ENCODE measurements at regions not wholly inside any gene's neighbourhood (a gene's known extent, or its start where the extent isn't known, plus 50 kb on each side); places are given as distances from the start of the nearest gene placed in this dataset.

- DNase-seq = no peak
- H2AFZ ChIP-seq (ENCODE audit: low read length) = no peak overlapping the region
- no peaks in the 10 kb centered on the region for H3K9me2 ChIP-seq (replicated peaks; ENCODE audit: insufficient read depth, low read length)
- H3F3A ChIP-seq (ENCODE audit: insufficient read depth, low read length) = no peaks in the 10 kb centered on the region
- H3K27me3 ChIP-seq (replicated peaks; ENCODE audit: insufficient read depth, low read length) = no peaks in the 10 kb centered on the region
- TF ChIP-seq EZH2phosphoT487 (IDR thresholded peaks at IDR 0.05; ENCODE audit: low read length) (no peak), CTCF (IDR thresholded peaks at IDR 0.05; ENCODE audit: low read length) (no peak), EZH2 (optimal IDR thresholded peaks at IDR 0.05; ENCODE audit: low read depth, low read length) (no peak)
- no peaks in the 10 kb centered on the region for H4K20me1 ChIP-seq (ENCODE audit: insufficient read depth, low read length)
- H3K9me3 ChIP-seq (replicated peaks; ENCODE audit: insufficient read depth, low read length) = no peaks in the 10 kb centered on the region
- no peaks in the 10 kb centered on the region for H3K79me2 ChIP-seq (ENCODE audit: low read length)
- H3K4me2 ChIP-seq (ENCODE audit: low read depth, low read length) = no peak overlapping the region
- H3K4me3 ChIP-seq (ENCODE audit: low read length) = no peak overlapping the region
- no peak overlapping the region for H3K27ac ChIP-seq (ENCODE audit: low read length)
- H3K9ac ChIP-seq (ENCODE audit: low read length) = no peak overlapping the region
- no peaks in the 10 kb centered on the region for H3K36me3 ChIP-seq (replicated peaks; ENCODE audit: insufficient read depth, low read length)
- 0 out of 2 replicates have a peak, but pooled peaks cover 4% of the 10 kb centered on the region for H3K4me1 ChIP-seq (ENCODE audit: low read length)
These were observed 962.8 kb downstream of the CDH11 start for GRCh38 chr16:64158941-64159588.

GRCh38 chr16:64153718-64154117 lies 968.1 kb downstream of the CDH11 start:
- Histone ChIP-seq H3K4me3 (ENCODE audit: low read length) (no peak overlapping the region), H3K79me2 (ENCODE audit: low read length) (no peaks in the 10 kb centered on the region), H3K9me3 (replicated peaks; ENCODE audit: insufficient read depth, low read length) (no peaks in the 10 kb centered on the region), H3K27ac (ENCODE audit: low read length) (no peak overlapping the region), H3K9ac (ENCODE audit: low read length) (no peak overlapping the region), H3F3A (ENCODE audit: insufficient read depth, low read length) (no peaks in the 10 kb centered on the region), H3K36me3 (replicated peaks; ENCODE audit: insufficient read depth, low read length) (no peaks in the 10 kb centered on the region), H4K20me1 (ENCODE audit: insufficient read depth, low read length) (no peaks in the 10 kb centered on the region), H3K27me3 (replicated peaks; ENCODE audit: insufficient read depth, low read length) (no peaks in the 10 kb centered on the region), H3K9me2 (replicated peaks; ENCODE audit: insufficient read depth, low read length) (no peaks in the 10 kb centered on the region), H3K4me1 (ENCODE audit: low read length) (no peaks in the 10 kb centered on the region), H2AFZ (ENCODE audit: low read length) (no peak overlapping the region), H3K4me2 (ENCODE audit: low read depth, low read length) (no peak overlapping the region)
- no peak for TF ChIP-seq EZH2 (optimal IDR thresholded peaks at IDR 0.05; ENCODE audit: low read depth, low read length)
- TF ChIP-seq CTCF (IDR thresholded peaks at IDR 0.05; ENCODE audit: low read length) = no peak
- TF ChIP-seq EZH2phosphoT487 (IDR thresholded peaks at IDR 0.05; ENCODE audit: low read length) = no peak
- DNase-seq = no peak

- H3F3A ChIP-seq (ENCODE audit: insufficient read depth, low read length) = no peaks in the 10 kb centered on the region
- H3K9ac ChIP-seq (ENCODE audit: low read length) = no peak overlapping the region
- no peak overlapping the region for H2AFZ ChIP-seq (ENCODE audit: low read length)
- no peaks in the 10 kb centered on the region for H4K20me1 ChIP-seq (ENCODE audit: insufficient read depth, low read length)
- H3K36me3 ChIP-seq (replicated peaks; ENCODE audit: insufficient read depth, low read length) = no peaks in the 10 kb centered on the region
- H3K27ac ChIP-seq (ENCODE audit: low read length) = no peak overlapping the region
- TF ChIP-seq EZH2phosphoT487 (IDR thresholded peaks at IDR 0.05; ENCODE audit: low read length) = no peak
- no peaks in the 10 kb centered on the region for H3K27me3 ChIP-seq (replicated peaks; ENCODE audit: insufficient read depth, low read length)
- DNase-seq = no peak
- H3K9me2 ChIP-seq (replicated peaks; ENCODE audit: insufficient read depth, low read length) = no peaks in the 10 kb centered on the region
- H3K9me3 ChIP-seq (replicated peaks; ENCODE audit: insufficient read depth, low read length) = no peaks in the 10 kb centered on the region
- no peak overlapping the region for H3K4me2 ChIP-seq (ENCODE audit: low read depth, low read length)
- H3K4me1 ChIP-seq (ENCODE audit: low read length) = no peaks in the 10 kb centered on the region
- H3K4me3 ChIP-seq (ENCODE audit: low read length) = no peak overlapping the region
- H3K79me2 ChIP-seq (ENCODE audit: low read length) = no peaks in the 10 kb centered on the region
These were observed 969.7 kb downstream of the CDH11 start for GRCh38 chr16:64151990-64152767.

- Histone ChIP-seq H3K36me3 (replicated peaks; ENCODE audit: insufficient read depth, low read length) (no peaks in the 10 kb centered on the region), H3K4me3 (ENCODE audit: low read length) (no peak overlapping the region), H3K9me2 (replicated peaks; ENCODE audit: insufficient read depth, low read length) (no peaks in the 10 kb centered on the region), H3K9me3 (replicated peaks; ENCODE audit: insufficient read depth, low read length) (no peaks in the 10 kb centered on the region), H3K4me2 (ENCODE audit: low read depth, low read length) (no peak overlapping the region), H3K27me3 (replicated peaks; ENCODE audit: insufficient read depth, low read length) (no peaks in the 10 kb centered on the region), H4K20me1 (ENCODE audit: insufficient read depth, low read length) (no peaks in the 10 kb centered on the region), H3K9ac (ENCODE audit: low read length) (no peak overlapping the region), H3F3A (ENCODE audit: insufficient read depth, low read length) (no peaks in the 10 kb centered on the region), H2AFZ (ENCODE audit: low read length) (no peak overlapping the region), H3K4me1 (ENCODE audit: low read length) (no peaks in the 10 kb centered on the region), H3K27ac (ENCODE audit: low read length) (no peak overlapping the region), H3K79me2 (ENCODE audit: low read length) (no peaks in the 10 kb centered on the region)
- TF ChIP-seq EZH2 (optimal IDR thresholded peaks at IDR 0.05; ENCODE audit: low read depth, low read length) = no peak
- no peak for TF ChIP-seq EZH2phosphoT487 (IDR thresholded peaks at IDR 0.05; ENCODE audit: low read length)
- no peak for TF ChIP-seq CTCF (IDR thresholded peaks at IDR 0.05; ENCODE audit: low read length)
- no peak for DNase-seq
These were observed 971.7 kb downstream of the CDH11 start for GRCh38 chr16:64150193-64150592.
